CD4-positive, alpha-beta T cell (primary cell): ENCODE measurements at regions not wholly inside any gene's neighbourhood (a gene's known extent, or its start where the extent isn't known, plus 50 kb on each side); places are given as distances from the start of the nearest gene placed in this dataset.

Experiments
- ATAC-seq: fragments of 200-7000 bp; cut with Tn5 transposase; one replicate; pipeline ENCODE4 v1.10.0; 2022; ENCODE audit warnings: mild to moderate bottlenecking; ENCODE audit not compliant: poor library complexity
- CTCF ChIA-PET: fragments of 350-600 bp; sonication (Branson Sonifier 250); formaldehyde crosslinking; loops from one replicate; lab custom pipeline; 2021; ENCODE audit warnings: antibody characterized with exemption, inconsistent platforms; lab: Charles Lee
- POLR2A ChIA-PET: fragments of 350-600 bp; sonication (Branson Sonifier 250); formaldehyde crosslinking; loops from one replicate; lab custom pipeline; 2021; ENCODE audit warnings: antibody characterized with exemption, inconsistent platforms; lab: Charles Lee
- DNase-seq, 14 experiments: peaks; one replicate each; pipeline ENCODE4 v3.0.0-alpha.2; 2013 to 2020; ENCODE audit warnings: mixed read lengths in 2 of 14
- H3K27ac ChIP-seq, 2 donors: one replicate each; pipeline versions ENCODE4 v1.5.1 to v1.7.0; 2013; ENCODE audit warnings: low read length in 2 of 2, low read depth in 1 of 2, mild to moderate bottlenecking in 1 of 2
- H3K27me3 ChIP-seq, 2 experiments: 1 replicate in 1 of 2; 2 replicates in 1 of 2; pipeline versions ENCODE4 v1.6.1 to v1.7.0; 2013; ENCODE audit warnings: low read length in 2 of 2, control low read depth in 1 of 2, mild to moderate bottlenecking in 1 of 2, moderate library complexity in 1 of 2; ENCODE audit not compliant: insufficient read depth in 2 of 2, control insufficient read depth in 1 of 2
- H3K36me3 ChIP-seq: one replicate; pipeline ENCODE4 v1.6.1; 2013; ENCODE audit warnings: low read length, control low read depth; ENCODE audit not compliant: insufficient read depth
- H3K4me1 ChIP-seq: one replicate; pipeline ENCODE4 v1.6.1; 2013; ENCODE audit warnings: low read length, control low read depth; ENCODE audit not compliant: insufficient read depth
- H3K4me3 ChIP-seq: one replicate; pipeline ENCODE4 v1.5.1; 2013; ENCODE audit warnings: mild to moderate bottlenecking, low read length, moderate library complexity
- H3K9me3 ChIP-seq, 2 experiments: 1 replicate in 1 of 2; 2 replicates in 1 of 2; pipeline versions ENCODE4 v1.6.1 to v1.7.0; 2013; ENCODE audit warnings: low read length in 2 of 2, mild to moderate bottlenecking in 2 of 2, control low read depth in 1 of 2, moderate library complexity in 1 of 2; ENCODE audit not compliant: control insufficient read depth in 1 of 2, insufficient read depth in 1 of 2
- H3K27ac Mint-ChIP-seq: one replicate; pipeline ENCODE4 v1.8.0; 2020; ENCODE audit warnings: mixed read lengths
- H3K27me3 Mint-ChIP-seq: one replicate; pipeline ENCODE4 v1.8.0; 2021; ENCODE audit warnings: mixed read lengths
- H3K36me3 Mint-ChIP-seq: one replicate; pipeline ENCODE4 v1.8.0; 2021; ENCODE audit warnings: low read depth, mixed read lengths
- H3K4me1 Mint-ChIP-seq: one replicate; pipeline ENCODE4 v1.8.0; 2021; ENCODE audit warnings: low read depth, mixed read lengths
- H3K4me3 Mint-ChIP-seq: one replicate; pipeline ENCODE4 v1.8.0; 2020; ENCODE audit warnings: mild to moderate bottlenecking, mixed read lengths
- H3K9me3 Mint-ChIP-seq: one replicate; pipeline ENCODE4 v1.8.0; 2020; ENCODE audit warnings: mixed read lengths
- intact Hi-C, 2 experiments: fragments of 100-400 bp; cut with DNase I in 1 of 2; cut with micrococcal nuclease in 1 of 2; formaldehyde crosslinking; loops; one replicate each; pipeline versions ENCODE4 v1.15.1 to v1.9.0; 2023 to 2025; cut with DNase I, micrococcal nuclease
- TF ChIP-seq, protein P1 (sequence below): fragments of 200-600 bp; IDR thresholded peaks from one replicate; pipeline ENCODE4 v1.8.0; 2022; ENCODE audit warnings: antibody characterized with exemption, mild to moderate bottlenecking

DNA sequence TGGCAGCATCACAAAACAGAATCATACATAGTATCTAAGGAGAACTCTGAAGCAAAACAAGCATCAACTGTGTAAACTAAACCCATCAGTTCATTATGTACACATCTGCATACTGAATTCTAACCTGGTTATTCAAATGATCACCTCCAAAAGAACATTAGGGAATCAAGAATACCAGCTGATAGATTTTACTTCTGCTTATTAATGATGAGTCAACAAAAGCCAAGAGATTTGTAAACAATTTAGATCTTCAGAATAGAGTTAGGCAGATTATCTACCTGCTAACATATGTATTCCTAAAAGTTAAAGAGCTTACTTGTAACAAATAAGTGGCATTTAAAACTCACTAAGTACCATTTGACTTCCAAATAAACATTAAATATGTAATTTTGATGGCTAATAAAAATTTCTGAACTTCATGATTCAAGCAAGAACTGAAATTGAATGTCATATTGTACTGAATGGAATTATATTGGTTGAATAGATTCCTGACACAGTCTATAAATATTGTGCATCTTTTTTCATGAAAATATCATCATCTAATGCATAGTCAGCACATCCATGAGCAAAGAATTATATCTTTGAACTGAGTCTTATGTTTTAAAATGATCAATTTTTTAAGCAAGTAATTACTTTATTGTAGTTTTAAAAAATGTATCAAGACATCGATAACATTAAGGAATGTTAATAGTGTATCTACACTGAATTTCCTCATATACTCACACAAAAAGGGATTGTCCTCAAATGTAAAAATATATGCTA lies 470.5 kb downstream of the GRXCR1 start:
- no peaks in the 10 kb centered on the region for H3K36me3 ChIP-seq
- DNase-seq (no peak), ATAC-seq (no peak)
- Mint-ChIP-seq H3K9me3 (peaks cover 5% of the 10 kb centered on the region), H3K27me3 (no peaks in the 10 kb centered on the region), H3K36me3 (no peaks in the 10 kb centered on the region), H3K4me3 (no peak overlapping the region), H3K4me1 (no peaks in the 10 kb centered on the region), H3K27ac (no peak overlapping the region)
- ChIA-PET POLR2A (no interaction called here), CTCF (no interaction called here)
- H3K27ac ChIP-seq = no peak overlapping the region
- intact Hi-C loops = no loop called here
- peaks cover 0 to 4% of the 10 kb centered on the region in 2 experiments for H3K9me3 ChIP-seq
- no peaks in the 10 kb centered on the region for H3K27me3 ChIP-seq
- H3K4me3 ChIP-seq = no peak overlapping the region
- TF ChIP-seq, protein P1, sequence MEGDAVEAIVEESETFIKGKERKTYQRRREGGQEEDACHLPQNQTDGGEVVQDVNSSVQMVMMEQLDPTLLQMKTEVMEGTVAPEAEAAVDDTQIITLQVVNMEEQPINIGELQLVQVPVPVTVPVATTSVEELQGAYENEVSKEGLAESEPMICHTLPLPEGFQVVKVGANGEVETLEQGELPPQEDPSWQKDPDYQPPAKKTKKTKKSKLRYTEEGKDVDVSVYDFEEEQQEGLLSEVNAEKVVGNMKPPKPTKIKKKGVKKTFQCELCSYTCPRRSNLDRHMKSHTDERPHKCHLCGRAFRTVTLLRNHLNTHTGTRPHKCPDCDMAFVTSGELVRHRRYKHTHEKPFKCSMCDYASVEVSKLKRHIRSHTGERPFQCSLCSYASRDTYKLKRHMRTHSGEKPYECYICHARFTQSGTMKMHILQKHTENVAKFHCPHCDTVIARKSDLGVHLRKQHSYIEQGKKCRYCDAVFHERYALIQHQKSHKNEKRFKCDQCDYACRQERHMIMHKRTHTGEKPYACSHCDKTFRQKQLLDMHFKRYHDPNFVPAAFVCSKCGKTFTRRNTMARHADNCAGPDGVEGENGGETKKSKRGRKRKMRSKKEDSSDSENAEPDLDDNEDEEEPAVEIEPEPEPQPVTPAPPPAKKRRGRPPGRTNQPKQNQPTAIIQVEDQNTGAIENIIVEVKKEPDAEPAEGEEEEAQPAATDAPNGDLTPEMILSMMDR = no peak
- no peaks in the 10 kb centered on the region for H3K4me1 ChIP-seq

DNA sequence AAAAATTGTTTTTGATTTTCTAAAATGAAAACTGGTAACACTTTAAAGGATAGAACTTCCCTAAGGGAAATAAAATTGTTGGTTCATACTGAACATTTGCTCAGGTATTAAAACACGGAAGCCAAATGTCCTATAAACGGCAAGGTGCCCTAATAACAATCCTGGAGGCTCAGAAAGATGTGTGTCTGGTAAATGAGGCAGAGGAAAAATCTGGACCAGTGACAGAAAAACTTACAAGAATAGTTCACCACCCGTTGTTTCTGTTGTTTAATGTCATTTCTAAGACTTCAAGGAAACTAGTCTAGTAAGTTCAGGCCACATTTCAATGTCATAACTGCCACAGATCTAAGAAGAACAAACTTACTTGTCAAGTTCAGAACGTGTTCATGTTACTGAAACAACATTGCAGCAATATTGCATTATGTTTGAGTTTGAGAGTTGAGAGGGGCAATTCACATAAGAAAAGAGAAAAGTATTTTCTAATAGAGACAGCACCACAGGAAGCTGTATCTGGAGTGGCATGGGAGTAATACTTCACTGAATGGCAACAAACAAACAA lies 476.6 kb downstream of the GRXCR1 start:
- CTCF ChIA-PET = no interaction called here
- POLR2A ChIA-PET = no interaction called here
- Mint-ChIP-seq H3K4me1 (no peaks in the 10 kb centered on the region), H3K27ac (no peak overlapping the region), H3K36me3 (no peaks in the 10 kb centered on the region), H3K9me3 (peaks cover 5% of the 10 kb centered on the region), H3K27me3 (no peaks in the 10 kb centered on the region), H3K4me3 (no peak overlapping the region)
- no peaks in the 10 kb centered on the region for H3K36me3 ChIP-seq
- intact Hi-C loops = no loop called here
- H3K4me3 ChIP-seq = no peak overlapping the region
- ATAC-seq (no peak), DNase-seq (no peak)
- H3K27me3 ChIP-seq = no peaks in the 10 kb centered on the region
- H3K9me3 ChIP-seq = peaks cover 0 to 4% of the 10 kb centered on the region in 2 experiments
- TF ChIP-seq, protein P1 = no peak
- no peaks in the 10 kb centered on the region for H3K4me1 ChIP-seq
- no peak overlapping the region for H3K27ac ChIP-seq

DNA sequence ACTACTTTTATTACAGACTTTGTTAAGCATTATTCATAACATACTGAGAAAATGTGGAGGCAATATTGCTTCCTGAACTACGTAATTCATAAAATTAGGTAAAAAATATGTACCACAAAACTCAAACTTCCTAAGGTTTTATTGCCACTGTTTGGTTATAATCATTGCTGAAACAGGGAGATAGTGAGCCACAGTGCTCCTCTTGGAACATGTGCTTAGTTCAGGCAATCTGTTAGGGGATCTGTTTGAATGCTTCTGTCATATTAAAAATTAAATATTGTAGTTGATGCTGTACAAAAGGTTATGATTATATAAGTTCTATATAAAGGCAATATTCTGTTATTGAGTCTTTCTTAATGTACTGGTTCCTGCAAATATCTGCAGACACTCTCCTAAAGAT lies 480.7 kb downstream of the GRXCR1 start:
- H3K27ac Mint-ChIP-seq = no peak overlapping the region
- no peak overlapping the region for H3K4me3 ChIP-seq
- ATAC-seq = no peak
- H3K27me3 ChIP-seq = no peaks in the 10 kb centered on the region
- no peak overlapping the region for H3K4me3 Mint-ChIP-seq
- no peaks in the 10 kb centered on the region for H3K4me1 ChIP-seq
- H3K36me3 Mint-ChIP-seq = no peaks in the 10 kb centered on the region
- H3K27ac ChIP-seq = no peak overlapping the region
- ChIA-PET POLR2A (no interaction called here), CTCF (no interaction called here)
- no peak for DNase-seq
- H3K27me3 Mint-ChIP-seq = no peaks in the 10 kb centered on the region
- H3K4me1 Mint-ChIP-seq = no peaks in the 10 kb centered on the region
- no peaks in the 10 kb centered on the region for H3K9me3 ChIP-seq
- TF ChIP-seq, protein P1 = no peak
- H3K9me3 Mint-ChIP-seq = peaks cover 7% of the 10 kb centered on the region
- H3K36me3 ChIP-seq = no peaks in the 10 kb centered on the region
- intact Hi-C loops = no loop called here
